ENCODE measurements at regions not wholly inside any gene's neighbourhood (a gene's known extent, or its start where the extent isn't known, plus 50 kb on each side); places are given as distances from the start of the nearest gene placed in this dataset.
A peak's percentile ranks its signal among the peaks of the same experiment; 100 is the strongest.
"Not testable (repeated sequence)": the region's sequence is repeated elsewhere in the genome, so short reads cannot be mapped to it uniquely, and the experiment has no call there.

DNA sequence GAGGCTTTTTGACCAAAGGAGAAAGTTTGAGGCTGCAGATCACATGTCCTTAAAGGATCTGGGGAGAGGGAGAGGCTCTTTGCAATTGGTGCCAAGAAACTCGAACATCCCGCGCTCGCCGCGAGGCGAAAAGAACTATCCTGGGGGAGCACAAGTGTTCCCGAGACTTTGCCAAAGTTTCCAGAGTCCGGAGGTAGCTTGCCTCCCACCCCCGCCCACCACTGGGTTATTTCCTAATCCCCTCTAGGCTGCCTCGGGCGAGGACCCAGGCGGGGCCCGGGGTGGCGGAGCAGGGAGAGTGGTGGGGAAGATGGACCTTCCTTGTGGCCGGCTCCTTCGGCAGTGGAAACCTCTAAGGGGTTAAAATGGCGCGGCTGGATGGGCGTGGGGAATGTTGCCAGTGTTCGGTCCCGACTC, 114.5 kb downstream of the KCNRG start:
- no peak for DNase-seq (ENCODE audit: low read depth)

DNA sequence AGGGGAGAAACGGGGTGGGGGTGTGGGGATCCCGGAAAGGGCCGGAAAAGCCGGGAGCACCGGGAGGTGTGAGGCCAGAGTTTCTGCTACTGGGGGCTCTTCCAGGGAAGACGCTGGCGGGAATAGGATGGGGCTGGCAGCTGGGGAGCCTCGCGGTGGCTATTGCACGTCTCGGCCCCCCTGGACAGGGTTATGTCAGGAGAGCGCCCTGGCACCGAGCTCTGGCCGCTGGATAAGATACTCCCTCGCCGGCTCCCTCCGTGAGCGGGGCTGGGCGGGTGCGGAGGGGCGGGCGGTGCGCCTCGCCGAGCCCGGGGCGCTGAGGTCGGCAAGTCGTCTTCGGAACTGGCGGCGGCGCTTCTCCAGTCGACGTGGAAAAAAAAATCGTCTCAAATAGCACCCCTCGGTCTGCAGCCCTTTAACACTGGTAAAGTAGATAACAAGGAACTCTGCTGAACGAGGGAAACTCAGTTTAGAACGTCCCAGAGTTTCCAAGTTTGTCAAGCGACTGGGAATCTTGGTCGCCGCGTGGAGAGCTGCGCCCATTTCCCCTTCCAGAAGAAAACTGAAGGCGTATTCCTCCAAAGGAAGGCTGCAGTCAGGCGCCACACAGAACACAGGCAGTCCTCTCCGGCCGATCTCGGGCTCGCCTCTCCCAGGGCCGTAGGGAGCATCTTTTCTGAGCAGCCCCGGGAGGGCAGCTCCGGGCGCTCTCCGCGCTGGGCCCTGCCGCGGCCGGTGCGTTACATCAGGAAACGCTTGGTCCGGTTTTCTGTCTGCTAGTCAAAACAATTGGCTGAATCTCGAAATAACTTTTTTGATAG, 115.1 kb downstream of the KCNRG start:
- DNase-seq (ENCODE audit: low read depth): peak; percentile 57

DNA sequence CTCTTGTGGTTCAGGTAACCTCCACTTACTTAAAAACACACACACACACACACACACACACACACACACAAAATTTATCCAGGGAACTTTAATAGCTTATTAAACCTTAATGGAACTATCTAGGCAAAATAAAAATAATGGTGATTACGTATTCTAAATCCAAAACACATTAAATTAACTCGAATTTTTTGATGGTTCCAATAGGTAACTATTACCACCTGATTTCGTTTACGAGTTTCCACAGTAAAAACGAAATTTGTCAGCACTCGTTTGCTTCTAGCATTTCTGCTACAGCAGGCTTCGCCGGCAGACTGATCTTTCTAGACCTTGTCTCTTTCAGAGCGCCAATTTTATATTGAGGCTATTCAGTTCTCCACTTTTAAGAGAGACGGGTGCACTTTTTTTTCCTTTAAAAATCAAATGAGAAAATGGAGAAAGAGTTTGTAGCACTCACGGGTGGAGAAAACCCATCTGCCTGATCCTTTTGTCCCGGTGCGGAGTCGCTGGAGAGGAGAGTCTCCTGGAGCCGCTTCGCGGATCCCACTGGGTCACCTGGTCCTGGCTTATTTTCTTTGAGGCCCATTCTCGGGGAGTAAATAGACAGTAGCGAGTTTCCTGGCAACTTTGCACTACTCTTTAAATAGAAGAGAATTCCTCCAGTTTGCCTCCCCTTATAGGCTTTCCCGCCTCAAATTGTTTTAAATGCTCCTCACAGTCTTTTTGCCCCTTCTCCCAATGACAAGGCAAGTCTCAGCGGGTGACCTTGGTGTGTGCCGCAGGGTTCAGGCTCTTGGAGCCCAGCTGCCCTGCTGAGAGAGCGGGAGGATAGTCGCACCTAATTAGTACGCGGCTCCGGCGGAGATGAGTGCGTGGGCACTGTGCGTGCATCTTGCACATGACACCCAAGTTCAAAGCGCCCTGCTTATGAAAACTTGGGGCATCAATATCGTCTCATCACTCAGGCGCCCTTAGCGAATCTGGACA, 117.0 kb downstream of the KCNRG start:
- no peak for DNase-seq (ENCODE audit: low read depth)

DNA sequence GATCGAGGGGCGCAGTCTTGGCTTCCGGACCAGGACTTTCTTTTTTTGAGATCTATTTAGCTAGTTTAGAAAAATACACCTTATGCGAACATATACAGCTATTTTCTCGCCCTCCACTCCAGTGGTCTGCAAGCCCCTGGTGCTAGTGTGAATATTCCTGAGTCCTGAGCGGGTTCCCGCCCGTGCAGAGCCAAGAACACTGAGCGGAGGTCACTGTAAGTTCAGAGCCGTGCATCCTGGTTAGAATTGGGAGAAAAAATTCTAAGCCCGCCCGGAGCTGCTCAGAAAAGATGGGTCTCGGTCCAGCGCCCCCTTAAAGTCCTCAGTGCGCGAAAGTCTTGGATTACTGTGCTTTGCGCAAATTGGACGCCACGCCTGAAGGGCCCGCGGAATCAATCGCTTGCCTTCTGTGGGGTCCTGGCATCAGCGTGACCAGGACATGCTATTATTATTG, 117.7 kb downstream of the KCNRG start:
- no peak for DNase-seq (ENCODE audit: low read depth)

DNA sequence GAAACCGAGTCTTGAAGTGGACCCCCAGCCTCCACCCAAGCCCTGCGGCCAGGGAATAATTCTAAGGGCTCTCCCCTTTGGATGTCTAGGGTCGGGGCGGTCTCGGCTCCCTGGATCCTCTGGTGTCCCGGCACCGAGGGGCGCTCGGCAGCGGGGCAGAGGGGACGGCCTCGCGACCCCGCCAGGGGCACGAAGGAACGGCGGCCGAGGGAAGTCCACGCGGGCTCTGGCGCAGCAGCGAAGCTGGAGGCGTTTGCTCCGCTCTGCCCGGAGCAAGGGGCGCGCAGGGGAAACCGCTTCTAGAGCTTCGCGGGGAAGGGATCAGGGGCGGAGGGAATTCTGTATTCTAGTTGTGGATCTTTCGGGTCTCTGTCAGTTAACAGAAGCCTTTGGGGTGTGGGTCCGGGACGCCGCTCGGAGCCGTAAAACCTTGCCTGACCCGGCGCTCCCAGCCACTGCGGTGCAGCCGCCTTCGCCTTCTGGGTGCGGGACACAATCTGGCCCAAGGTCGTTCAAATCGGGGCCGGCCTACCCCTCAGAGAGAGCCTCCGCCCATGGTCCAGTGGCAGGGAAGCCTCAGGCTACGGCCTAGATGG, 118.2 kb downstream of the KCNRG start:
- DNase-seq (ENCODE audit: low read depth): no peak

DNA sequence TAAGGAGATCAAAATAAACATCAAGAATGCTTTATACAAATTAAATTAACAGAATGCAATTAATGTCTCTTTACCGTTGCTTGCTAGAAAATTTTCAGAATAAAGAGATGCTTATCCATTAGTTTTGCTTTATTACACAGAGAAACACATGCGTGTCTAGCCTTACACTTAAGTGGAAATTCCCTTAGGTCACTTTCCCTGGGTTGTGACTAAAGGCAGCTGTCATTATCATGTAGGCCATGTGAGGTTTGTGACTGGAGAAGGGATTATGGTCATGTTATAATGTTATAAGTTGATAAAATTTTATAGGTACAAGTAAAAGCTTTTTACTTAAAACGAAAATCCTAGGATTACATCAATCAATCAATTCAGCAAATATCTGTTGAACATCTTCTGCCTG, 121.0 kb downstream of the KCNRG start:
- DNase-seq (ENCODE audit: low read depth): no peak

DNA sequence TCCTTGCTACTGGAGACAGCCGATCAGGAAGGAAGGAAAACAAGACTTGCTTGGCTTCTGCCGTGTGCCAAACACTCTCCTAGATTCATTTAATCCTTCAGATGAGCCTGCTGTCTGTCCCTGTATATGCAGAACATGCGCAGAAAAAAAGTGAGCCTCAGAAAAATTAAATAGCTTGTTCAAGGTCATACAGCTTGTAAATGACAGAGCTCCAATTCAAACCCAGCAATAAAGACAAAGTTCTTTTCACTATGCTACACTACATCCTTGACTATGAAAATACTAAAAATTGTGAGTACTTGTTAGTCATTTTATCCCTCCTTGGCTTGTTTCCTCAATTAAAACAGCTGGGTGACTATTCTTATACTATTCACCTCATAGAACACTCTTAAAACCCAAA, 121.4 kb downstream of the KCNRG start:
- no peak for DNase-seq (ENCODE audit: low read depth)

DNA sequence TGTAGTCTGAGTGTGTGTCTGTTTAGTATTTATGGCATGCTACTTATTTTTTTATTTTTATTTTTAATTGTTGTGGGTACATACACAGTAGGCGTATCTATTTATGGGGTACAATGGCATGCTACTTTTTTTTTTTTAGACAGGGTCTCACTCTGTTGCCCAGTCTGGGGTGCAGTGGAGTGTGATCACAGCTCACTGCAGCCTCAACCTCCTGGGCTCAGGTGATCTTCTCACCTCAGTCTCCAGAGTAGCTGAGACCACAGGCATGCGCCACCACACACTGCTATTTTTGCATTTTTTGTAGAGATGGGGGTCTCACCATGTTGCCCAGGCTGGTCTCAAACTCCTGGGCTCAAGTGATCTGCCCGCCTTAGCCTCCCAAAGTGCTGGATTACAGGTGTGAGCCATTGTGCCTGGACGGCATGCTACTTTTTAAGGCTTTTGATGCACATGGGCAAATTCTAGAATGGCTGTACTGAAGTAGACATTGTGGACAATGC, 124.2 kb downstream of the KCNRG start:
- not testable (repeated sequence) for DNase-seq (ENCODE audit: low read depth)

DNA sequence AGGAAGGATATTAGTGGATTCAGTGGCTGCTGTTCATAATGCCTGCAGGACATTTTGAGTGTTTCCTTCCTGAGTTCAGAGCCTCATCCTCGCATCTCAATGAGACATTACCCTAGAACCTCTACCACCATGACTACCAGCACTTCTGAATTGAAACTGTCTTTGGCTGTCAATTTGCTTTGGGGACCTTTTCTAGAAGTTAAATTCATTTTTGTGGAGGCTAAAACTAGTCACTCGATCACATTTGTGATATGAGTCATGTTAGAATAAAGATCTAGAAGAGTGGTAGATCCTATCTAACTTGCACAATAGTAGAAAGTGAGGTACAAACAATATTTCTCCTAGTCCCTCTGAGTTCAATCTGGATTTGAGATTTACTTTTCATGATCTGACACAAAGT, 124.9 kb downstream of the KCNRG start:
- no peak for DNase-seq (ENCODE audit: low read depth)

DNA sequence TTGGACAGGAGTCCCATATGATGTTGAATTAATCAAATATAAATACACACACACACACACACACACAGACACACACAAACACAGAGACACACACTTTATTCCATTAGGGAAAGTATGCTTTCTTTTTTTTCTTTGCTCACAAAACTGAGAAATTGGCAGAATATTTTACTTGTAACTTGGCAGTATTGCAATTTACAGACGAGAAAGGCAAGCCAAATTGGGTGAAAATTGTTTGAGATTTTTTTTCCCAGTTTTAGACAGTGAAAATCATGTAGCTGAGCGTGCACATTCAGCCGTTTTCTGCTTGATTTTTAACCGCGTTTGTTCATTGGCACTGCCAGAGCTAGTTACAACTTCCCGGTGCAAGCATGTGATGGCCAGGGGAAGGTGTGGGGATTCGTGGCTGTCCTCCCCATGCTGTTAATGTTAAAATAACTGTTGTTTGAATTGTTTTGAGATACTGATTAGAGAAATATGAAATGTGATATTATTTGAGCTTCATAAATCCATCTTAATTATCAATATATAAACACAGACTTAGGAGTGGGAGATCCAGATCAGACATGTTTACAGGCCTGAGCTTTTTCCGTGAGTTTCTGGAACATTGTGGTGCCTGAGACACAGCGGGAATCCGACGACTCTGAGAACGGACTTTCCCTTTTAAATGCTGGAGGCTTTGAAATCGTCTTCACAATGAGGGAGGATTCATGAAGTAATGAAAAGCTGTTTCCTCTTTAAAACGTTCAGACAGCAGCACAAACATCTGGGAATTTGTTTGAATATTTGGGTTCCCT, 125.5 kb downstream of the KCNRG start:
- DNase-seq (ENCODE audit: low read depth): no peak

DNA sequence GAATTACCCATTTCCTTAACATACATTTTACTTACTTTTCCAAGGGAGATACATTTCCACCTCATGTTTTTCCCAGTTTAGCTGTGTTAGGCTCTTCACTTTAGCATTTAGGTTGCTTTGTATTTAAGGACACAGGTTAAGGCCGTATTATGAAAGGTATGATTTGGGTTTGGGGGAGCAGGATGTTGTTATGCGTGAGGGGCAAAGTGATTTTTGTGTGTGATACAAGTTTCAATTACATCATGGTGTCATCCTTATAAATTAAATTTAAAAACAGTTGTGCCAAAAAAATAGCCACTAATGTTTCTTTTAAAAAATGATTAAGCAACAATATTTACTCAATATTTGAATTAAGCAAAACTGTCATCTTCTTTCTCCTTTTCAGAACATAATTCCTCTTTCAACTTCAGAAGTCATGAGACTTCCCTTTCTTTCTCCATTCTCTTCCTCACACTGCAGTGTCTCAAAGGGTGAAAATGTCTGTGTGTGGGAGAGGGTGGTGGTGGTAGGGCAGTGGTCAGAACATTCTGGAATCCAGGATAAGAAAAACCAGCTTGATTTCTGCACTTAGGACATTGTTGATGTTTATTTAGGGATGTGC, 126.2 kb downstream of the KCNRG start:
- no peak for DNase-seq (ENCODE audit: low read depth)

DNA sequence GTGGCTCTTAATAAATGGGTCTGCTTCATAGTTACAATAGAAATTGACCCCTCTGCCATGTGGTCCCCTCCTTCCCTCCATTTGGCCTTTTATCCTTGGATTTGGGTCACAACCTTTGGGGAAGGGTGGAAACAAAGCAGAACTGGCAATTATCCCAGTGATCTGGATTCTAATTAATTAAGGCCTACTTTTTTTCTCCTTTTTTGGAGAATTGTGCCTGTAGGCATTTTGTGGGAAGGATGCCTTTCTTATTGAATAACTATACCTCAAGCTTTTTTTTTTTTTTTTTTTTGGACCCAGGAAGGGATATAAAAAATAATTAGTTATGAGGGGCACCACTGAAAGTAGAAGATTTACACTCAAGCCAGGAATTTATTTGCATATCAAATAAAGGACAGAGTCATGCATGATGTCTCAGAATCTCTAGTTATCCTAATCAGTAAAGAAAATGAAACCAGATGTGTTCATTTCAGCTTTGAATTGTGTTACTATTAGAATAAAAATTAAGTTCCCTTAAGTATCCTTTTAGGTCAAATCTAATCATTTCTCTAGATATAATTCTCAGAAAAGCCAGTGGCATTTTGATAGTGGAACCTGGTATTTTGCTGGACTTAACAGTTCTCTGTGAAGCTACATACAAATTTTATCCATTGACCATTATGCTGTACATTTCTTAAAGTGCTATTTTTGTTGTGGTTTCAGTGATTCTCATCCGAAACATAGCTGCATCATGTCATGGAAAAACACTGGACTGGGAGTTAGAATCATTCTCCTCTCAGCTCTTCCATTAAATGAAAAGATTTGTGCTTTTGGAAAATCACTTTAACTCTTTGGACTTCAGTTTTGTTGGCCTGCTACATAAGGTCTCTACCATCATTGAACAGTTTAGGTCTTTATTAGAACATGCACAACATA, 129.3 kb downstream of the KCNRG start:
- DNase-seq (ENCODE audit: low read depth): no peak

DNA sequence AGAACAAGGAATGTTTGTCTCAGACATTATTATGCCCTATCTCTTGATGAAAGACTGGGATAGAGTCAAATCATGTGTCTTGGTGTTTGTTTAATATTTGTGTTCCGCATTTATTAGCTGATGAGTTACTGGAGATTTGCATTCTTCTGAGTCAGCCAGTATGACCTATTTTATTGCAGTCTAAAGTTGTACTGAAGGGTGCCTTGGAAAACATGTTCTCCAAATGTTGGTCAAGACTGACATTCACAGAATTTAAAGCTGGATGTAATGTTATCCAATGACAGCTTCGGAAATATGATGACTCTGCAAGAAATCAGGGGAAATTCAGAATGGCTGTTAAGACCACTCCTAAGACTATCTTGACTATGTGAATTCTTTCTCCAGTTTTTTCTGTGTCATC, 134.0 kb downstream of the KCNRG start:
- no peak for DNase-seq (ENCODE audit: low read depth)

DNA sequence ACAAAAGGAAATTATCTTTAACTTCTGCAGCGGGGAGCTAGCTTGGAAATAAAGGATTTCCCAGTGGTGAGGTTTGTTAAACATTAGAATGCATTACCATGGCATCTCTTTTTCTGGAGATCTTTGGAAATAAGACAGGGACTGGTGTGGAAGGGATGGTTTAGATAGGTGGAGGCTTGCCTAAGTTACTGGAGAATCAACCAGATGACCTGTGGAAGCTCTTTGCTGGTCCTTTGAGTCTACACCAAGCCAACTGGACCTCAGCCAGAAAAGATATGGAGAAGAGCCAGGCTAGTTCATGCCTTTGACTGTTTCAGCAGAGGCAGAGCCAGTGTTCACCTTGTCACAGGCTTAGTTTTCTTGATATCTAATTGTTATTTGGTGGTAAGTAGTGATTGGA, 134.7 kb downstream of the KCNRG start:
- DNase-seq (ENCODE audit: low read depth): no peak

DNA sequence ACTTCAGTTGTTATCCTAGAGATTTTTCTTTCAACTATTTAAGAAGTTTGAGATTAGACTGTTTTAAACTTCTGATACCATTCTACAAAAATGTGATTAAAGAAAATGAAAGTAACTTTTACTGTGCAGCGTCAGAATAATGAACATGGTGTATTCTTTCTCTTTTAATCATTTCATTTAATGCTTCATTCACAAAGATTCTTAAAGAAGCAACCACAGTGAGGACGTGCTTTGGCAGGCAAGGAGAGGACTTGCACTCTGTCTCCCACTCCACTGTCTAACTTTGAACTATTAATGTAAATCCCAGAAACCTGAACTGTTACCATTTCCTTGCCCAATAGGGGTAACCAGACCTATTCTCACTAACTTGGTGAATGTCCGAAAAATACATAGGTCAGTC, 137.0 kb downstream of the KCNRG start:
- no peak for DNase-seq (ENCODE audit: low read depth)

DNA sequence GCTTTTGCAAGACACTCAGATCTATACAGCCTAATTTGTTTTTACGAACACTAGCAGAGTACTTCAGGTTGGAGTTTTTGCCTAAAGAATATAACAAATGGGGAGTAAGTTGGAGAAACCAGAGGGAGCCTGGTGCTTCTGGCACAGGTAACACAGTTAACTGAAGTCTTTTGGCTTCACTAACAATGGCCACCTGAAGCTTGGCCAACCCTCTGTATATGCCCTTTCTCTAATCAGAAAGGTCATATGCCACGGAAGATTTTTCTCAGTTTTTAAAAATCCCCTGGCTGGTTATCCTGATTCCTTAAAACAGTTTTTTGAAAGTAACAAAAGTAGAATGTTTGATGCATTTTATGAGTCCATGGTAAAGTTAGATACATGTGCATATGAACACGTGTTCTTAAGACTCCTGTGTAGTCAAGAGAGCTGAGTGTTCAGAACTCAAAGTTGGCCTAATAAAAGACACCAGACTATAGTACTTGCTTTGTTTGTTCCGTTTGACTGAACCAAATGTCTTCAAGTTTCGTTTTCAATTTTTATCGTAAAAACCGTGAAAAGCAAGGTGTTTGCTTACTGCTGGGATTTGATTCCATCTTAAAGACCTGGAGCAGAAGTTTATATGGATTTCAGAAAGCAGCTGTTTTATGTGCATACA, 137.5 kb downstream of the KCNRG start:
- no peak for DNase-seq (ENCODE audit: low read depth)

DNA sequence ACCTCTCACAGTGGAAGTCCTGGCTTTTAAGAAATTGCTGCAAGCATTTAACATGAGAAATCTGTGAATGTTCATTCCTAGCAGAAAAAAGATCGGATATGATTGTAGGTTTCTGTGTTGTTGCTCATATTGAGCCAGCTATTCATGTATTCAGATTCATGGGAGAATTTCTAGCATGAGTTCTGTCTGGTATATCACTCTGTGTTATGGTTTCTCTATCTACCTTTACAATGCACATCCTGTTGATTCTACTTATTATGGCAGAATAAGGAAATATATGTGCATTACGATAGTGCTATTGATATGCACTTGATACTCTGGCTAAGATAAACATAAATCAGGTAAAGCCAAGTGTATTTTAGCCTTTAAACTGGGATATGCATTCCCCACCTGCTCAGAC, 138.2 kb downstream of the KCNRG start:
- DNase-seq (ENCODE audit: low read depth): no peak

DNA sequence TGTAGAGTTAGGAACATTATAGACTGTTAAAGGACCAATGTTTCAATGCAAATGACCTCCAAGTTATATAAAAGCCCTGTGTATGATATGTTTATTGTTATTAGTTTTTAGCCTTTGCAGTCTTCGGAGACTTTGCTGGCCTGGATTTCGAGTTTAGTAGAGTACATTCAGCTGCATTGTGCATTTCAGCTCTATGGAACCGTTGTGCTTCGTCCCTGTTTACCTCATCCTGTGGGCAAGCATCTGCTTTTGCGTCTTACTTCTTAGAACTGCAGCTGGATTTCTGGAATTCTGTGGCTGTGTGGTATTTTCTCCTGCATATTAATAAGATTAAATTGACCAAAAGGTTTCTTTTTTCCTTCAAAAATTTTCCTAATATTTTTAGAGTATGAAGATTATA, 138.6 kb downstream of the KCNRG start:
- no peak for DNase-seq (ENCODE audit: low read depth)

DNA sequence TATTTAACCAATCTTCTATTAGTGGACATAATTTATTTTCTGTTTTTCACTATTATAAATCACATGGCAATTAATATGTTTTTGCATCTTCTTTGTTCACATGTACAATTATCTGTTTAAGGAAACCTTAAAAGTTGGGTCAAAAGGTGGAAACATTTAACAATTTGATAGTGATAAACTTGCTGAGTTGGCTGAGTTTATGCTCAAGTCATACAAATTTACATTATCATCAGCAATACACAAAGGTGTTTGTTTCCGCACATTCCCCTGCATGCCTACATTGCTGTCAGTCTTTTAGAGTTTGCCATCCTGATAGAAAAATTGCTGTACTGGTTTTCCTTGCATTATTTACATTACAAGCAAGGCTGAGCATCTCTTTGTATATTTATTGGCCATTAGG, 139.5 kb downstream of the KCNRG start:
- DNase-seq (ENCODE audit: low read depth): no peak

Measured in myocyte (in vitro differentiated cells).